ENCODE measurements at regions not wholly inside any gene's neighbourhood (a gene's known extent, or its start where the extent isn't known, plus 50 kb on each side); places are given as distances from the start of the nearest gene placed in this dataset.
"Not testable (repeated sequence)": the region's sequence is repeated elsewhere in the genome, so short reads cannot be mapped to it uniquely, and the experiment has no call there.

GRCh38 chr6:23705697-23706096, 420.3 kb upstream of the NRSN1 start:
- DNase-seq = no peak

GRCh38 chr6:23712756-23713155, 413.3 kb upstream of the NRSN1 start:
- DNase-seq = no peak

GRCh38 chr6:23713211-23713610, 412.8 kb upstream of the NRSN1 start:
- DNase-seq = no peak

GRCh38 chr6:23728707-23729106, 397.3 kb upstream of the NRSN1 start:
- no peak for DNase-seq

- DNase-seq = no peak
Observed at GRCh38 chr6:23731609-23732008, 394.4 kb upstream of the NRSN1 start.

- DNase-seq = no peak
Observed at GRCh38 chr6:23732521-23732920, 393.5 kb upstream of the NRSN1 start.

- DNase-seq = no peak
Observed at GRCh38 chr6:23735151-23735550, 390.9 kb upstream of the NRSN1 start.

- no peak for DNase-seq
Observed at GRCh38 chr6:23736577-23736976, 389.4 kb upstream of the NRSN1 start.

- DNase-seq = no peak
Observed at GRCh38 chr6:23747239-23747638, 378.8 kb upstream of the NRSN1 start.

GRCh38 chr6:23752414-23752813, 373.6 kb upstream of the NRSN1 start:
- no peak for DNase-seq

GRCh38 chr6:23754197-23754596, 371.8 kb upstream of the NRSN1 start:
- DNase-seq = peak in 1 of 2 experiments; percentile 24

GRCh38 chr6:23775127-23775526, 350.9 kb upstream of the NRSN1 start:
- no peak for DNase-seq

GRCh38 chr6:23783901-23784300, 342.1 kb upstream of the NRSN1 start:
- no peak for DNase-seq

GRCh38 chr6:23784301-23784919, 341.6 kb upstream of the NRSN1 start:
- peak in 1 of 2 experiments; percentile 37 for DNase-seq

- peak in 1 of 2 experiments; percentile 74 for DNase-seq
Observed at GRCh38 chr6:23790756-23791155, 335.3 kb upstream of the NRSN1 start.

- no peak for DNase-seq
Observed at GRCh38 chr6:23797041-23797440, 329.0 kb upstream of the NRSN1 start.

GRCh38 chr6:23804289-23804688, 321.7 kb upstream of the NRSN1 start:
- not testable (repeated sequence) for DNase-seq

GRCh38 chr6:23821141-23821540, 304.9 kb upstream of the NRSN1 start:
- not testable (repeated sequence) for DNase-seq

- DNase-seq = no peak
Observed at GRCh38 chr6:23823421-23823820, 302.6 kb upstream of the NRSN1 start.

- DNase-seq = no peak
Observed at GRCh38 chr6:23826572-23826971, 299.4 kb upstream of the NRSN1 start.

GRCh38 chr6:23828861-23829260, 297.2 kb upstream of the NRSN1 start:
- DNase-seq = no peak

GRCh38 chr6:23841116-23841515, 284.9 kb upstream of the NRSN1 start:
- DNase-seq = no peak

GRCh38 chr6:23842760-23843159, 283.3 kb upstream of the NRSN1 start:
- no peak for DNase-seq

- peak in 1 of 2 experiments; percentile 47 for DNase-seq
Observed at GRCh38 chr6:23851522-23851921, 274.5 kb upstream of the NRSN1 start.

- DNase-seq = not testable (repeated sequence)
Observed at GRCh38 chr6:23853566-23854133, 272.4 kb upstream of the NRSN1 start.
